ENCODE measurements at regions not wholly inside any gene's neighbourhood (a gene's known extent, or its start where the extent isn't known, plus 50 kb on each side); places are given as distances from the start of the nearest gene placed in this dataset.

DNA sequence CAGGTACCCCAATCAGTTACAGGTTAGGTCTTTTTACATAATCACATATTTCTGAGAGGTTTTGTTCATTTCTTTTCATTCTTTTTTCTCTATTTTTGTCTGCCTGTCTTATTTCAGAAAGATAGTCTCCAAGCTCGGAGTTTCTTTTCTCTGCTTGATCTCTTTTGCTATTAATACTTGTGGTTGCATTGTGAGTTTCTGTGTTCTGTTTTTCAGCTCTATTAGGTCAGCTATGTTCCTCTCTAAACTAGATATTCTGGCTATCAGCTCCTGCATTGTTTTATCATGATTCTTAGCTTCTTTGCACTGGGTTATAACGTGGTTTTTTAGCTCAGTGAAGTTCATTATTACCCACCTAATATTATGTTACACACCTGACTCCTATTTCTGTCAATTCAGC lies 914.1 kb downstream of the TRHDE start:
- Histone ChIP-seq H3K27me3 (ENCODE audit: insufficient read depth, low read depth, severe bottlenecking) (no peaks in the 10 kb centered on the region), H3K9me3 (ENCODE audit: severe bottlenecking) (peaks cover 5% of the 10 kb centered on the region), H3K4me3 (ENCODE audit: low read depth, low read length) (no peak overlapping the region), H3K36me3 (no peaks in the 10 kb centered on the region), H3K27ac (no peak overlapping the region)
- TF ChIP-seq, protein P1, sequence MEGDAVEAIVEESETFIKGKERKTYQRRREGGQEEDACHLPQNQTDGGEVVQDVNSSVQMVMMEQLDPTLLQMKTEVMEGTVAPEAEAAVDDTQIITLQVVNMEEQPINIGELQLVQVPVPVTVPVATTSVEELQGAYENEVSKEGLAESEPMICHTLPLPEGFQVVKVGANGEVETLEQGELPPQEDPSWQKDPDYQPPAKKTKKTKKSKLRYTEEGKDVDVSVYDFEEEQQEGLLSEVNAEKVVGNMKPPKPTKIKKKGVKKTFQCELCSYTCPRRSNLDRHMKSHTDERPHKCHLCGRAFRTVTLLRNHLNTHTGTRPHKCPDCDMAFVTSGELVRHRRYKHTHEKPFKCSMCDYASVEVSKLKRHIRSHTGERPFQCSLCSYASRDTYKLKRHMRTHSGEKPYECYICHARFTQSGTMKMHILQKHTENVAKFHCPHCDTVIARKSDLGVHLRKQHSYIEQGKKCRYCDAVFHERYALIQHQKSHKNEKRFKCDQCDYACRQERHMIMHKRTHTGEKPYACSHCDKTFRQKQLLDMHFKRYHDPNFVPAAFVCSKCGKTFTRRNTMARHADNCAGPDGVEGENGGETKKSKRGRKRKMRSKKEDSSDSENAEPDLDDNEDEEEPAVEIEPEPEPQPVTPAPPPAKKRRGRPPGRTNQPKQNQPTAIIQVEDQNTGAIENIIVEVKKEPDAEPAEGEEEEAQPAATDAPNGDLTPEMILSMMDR (IDR thresholded peaks at IDR 0.05; ENCODE audit: low read depth, low read length): no peak
- DNase-seq: no peak

DNA sequence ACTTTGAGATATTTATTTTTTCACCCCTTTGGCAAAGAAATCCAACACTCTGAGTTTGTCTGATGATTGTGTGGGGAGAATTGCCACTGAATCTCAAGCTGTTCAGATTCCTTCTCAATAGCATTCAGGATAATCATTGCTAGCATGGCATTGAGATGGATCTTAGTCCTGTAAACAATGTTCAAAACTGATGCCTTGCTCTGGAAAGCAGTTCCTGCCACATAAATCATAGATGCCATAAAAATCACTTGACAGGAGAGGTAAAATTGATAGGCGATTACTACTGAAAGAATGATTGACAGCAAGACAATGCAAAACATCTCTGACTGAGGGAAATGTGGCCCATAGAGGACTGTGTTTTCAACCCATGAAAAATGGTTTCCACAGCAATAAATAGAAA lies 915.6 kb downstream of the TRHDE start:
- Histone ChIP-seq H3K27me3 (ENCODE audit: insufficient read depth, low read depth, severe bottlenecking) (no peaks in the 10 kb centered on the region), H3K36me3 (no peaks in the 10 kb centered on the region), H3K9me3 (ENCODE audit: severe bottlenecking) (peaks cover 5% of the 10 kb centered on the region), H3K27ac (no peak overlapping the region), H3K4me3 (ENCODE audit: low read depth, low read length) (no peak overlapping the region)
- TF ChIP-seq, protein P1 (IDR thresholded peaks at IDR 0.05; ENCODE audit: low read depth, low read length): no peak
- DNase-seq: no peak

DNA sequence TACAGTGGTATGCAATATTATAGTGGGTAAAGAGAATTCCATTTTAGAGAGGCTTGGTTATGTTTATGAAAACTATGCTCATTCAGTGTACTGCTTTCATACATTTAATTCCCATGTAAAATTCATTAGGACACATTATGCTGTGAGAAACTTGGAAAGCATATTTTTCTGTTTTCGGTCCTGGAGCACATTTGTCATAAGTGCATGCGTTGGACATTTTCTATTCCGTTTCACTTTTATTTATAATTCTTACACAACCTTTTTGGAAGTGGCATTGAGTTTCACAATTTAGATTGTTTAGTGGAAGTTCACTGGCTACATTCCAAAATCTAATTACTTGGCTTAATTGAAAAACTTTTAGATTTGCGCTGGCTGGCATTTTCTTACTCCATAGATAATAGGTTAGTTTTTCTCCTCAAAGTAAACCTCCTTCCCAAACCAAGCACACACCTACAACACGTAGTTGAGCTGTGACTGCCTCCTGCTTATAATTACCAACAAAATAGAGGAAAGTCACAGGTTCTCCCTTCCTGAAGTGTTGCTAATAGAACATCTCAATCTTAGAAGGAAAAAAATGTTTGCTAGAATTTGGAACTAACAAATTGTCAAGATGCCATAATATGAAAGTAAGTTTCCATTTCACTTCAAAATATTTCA lies 938.5 kb downstream of the TRHDE start:
- Histone ChIP-seq H3K27me3 (ENCODE audit: insufficient read depth, low read depth, severe bottlenecking) (no peaks in the 10 kb centered on the region), H3K27ac (no peak overlapping the region), H3K36me3 (no peaks in the 10 kb centered on the region), H3K4me3 (ENCODE audit: low read depth, low read length) (no peak overlapping the region), H3K9me3 (ENCODE audit: severe bottlenecking) (no peaks in the 10 kb centered on the region)
- no peak for DNase-seq
- TF ChIP-seq, protein P1 (IDR thresholded peaks at IDR 0.05; ENCODE audit: low read depth, low read length): no peak

DNA sequence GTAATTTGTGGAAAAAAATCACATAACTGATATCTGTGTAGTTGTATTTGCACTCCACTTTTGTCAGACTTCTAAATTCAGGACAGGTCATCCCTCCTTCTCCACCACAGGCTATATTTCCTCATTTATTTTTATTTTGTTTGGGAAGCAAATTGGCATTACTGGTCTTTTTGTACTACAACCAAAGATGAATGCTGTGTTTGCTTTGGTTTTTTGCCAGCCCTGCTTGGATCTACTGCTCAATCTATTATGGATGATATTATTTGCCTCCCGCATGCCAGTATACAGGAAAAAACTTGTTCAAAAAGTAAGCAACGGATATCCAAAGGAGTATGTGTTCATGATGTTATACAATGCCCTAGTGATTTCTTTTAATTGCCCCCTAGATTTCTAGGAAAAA lies 948.8 kb downstream of the TRHDE start:
- DNase-seq: no peak
- H3K4me3 ChIP-seq (ENCODE audit: low read depth, low read length): no peak overlapping the region
- no peak overlapping the region for H3K27ac ChIP-seq
- H3K27me3 ChIP-seq (ENCODE audit: insufficient read depth, low read depth, severe bottlenecking): no peaks in the 10 kb centered on the region
- H3K36me3 ChIP-seq: no peaks in the 10 kb centered on the region
- TF ChIP-seq, protein P1 (IDR thresholded peaks at IDR 0.05; ENCODE audit: low read depth, low read length): no peak
- H3K9me3 ChIP-seq (ENCODE audit: severe bottlenecking): no peaks in the 10 kb centered on the region

DNA sequence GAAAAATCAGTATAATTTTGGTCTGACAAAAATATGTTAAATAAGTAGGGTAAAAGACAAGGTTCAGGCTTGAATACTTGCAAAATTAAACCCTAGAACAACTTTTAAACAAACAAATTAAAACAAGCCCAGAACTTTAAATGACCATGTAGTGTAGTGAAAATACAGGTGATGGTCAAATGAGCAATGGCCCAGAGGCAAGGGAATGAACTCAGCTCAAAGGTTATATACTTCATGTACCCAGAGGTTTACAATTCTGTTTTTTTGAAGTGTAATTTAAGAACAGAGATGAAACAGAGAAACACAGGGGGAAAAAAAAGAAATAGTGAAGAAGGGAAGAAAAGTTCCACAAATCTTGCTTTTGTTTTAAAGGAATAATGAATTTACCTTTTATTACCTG lies 949.2 kb downstream of the TRHDE start:
- Histone ChIP-seq H3K4me3 (ENCODE audit: low read depth, low read length) (no peak overlapping the region), H3K36me3 (no peaks in the 10 kb centered on the region), H3K27me3 (ENCODE audit: insufficient read depth, low read depth, severe bottlenecking) (no peaks in the 10 kb centered on the region), H3K27ac (no peak overlapping the region), H3K9me3 (ENCODE audit: severe bottlenecking) (no peaks in the 10 kb centered on the region)
- DNase-seq: no peak
- TF ChIP-seq, protein P1 (IDR thresholded peaks at IDR 0.05; ENCODE audit: low read depth, low read length): no peak

DNA sequence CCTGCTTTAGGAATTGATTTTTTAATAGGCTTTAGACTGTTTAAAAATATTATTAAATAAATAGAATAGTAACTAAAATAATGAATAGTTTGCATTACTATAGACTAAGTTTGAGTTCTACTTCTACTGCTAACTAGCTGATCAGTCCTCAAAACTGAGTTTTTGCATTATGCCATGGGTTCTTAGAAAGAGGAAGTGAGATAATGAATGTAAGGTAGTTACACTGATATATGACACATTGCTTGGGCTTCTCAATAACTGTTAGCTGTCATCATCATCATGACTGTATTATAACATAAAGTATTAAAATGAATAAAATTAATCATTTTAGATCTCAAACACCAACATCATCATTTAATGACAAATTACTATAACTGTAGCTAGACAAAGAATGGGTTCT lies 949.7 kb downstream of the TRHDE start:
- no peak overlapping the region for H3K27ac ChIP-seq
- no peaks in the 10 kb centered on the region for H3K36me3 ChIP-seq
- H3K4me3 ChIP-seq (ENCODE audit: low read depth, low read length): no peak overlapping the region
- no peaks in the 10 kb centered on the region for H3K27me3 ChIP-seq (ENCODE audit: insufficient read depth, low read depth, severe bottlenecking)
- TF ChIP-seq, protein P1 (IDR thresholded peaks at IDR 0.05; ENCODE audit: low read depth, low read length): no peak
- DNase-seq: no peak
- no peaks in the 10 kb centered on the region for H3K9me3 ChIP-seq (ENCODE audit: severe bottlenecking)

Data from WERI-Rb-1 (cell line).